ENCODE measurements at regions not wholly inside any gene's neighbourhood (a gene's known extent, or its start where the extent isn't known, plus 50 kb on each side); places are given as distances from the start of the nearest gene placed in this dataset.

DNA sequence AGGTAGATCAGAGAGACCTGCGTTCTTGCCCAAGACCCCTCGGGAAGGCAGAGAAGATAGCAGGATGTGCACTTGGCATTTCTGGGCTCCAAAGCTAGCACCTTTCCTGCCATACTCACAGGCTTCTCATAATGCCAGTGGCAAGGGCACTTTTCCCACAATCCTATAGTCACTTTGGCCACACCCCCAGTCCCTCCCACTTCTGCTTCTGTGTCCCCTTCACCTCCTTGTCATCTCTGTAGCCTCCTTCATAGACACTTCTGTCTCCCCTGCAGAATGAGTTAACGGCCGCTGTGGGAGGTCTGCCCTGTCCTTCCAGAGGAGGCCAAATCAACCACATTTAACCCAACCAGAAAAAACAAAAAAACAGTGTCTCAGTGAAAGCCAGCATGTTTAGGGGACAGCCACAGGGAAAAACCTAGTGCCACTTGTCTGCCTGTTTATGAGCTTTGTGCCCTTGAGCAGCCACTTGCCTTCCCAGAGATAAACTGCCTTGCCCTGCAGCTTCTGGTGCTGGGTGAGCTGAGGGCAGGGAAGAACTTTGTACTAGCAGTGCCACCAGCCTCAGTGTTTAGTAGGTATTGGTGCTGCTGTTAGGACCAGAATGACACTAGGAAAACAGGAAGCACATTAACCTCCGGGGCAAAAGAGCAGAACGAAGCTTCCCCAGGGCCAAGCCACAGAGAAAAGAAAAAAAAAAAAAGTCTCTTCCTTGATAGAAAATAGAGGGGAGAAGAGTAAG is 193.0 kb upstream of the PWP1 start:
- no peaks in the 10 kb centered on the region for H3K27me3 ChIP-seq (ENCODE audit: control insufficient read depth in 1 of 2, insufficient read depth in 2 of 2, low read length in 2 of 2)
- 66 to 72% methylated on average over 6 of the region's 6 CpGs for WGBS, 2 donors
- H3K36me3 ChIP-seq (ENCODE audit: control insufficient read depth in 2 of 2, insufficient read depth in 2 of 2, low read length in 1 of 2): no peaks in the 10 kb centered on the region
- peaks cover 0 to 2% of the 10 kb centered on the region in 2 donors for H3K4me1 ChIP-seq (ENCODE audit: control insufficient read depth in 2 of 2, insufficient read depth in 2 of 2, low read length in 1 of 2)
- no peaks in the 10 kb centered on the region for H3K9me3 ChIP-seq (ENCODE audit: control insufficient read depth in 2 of 2, insufficient read depth in 1 of 2, low read depth in 1 of 2, low read length in 1 of 2)
- H3K27ac ChIP-seq (ENCODE audit: low read depth in 2 of 2, low read length in 1 of 2): no peak overlapping the region
- no peak overlapping the region for H3K4me3 ChIP-seq (ENCODE audit: low read depth in 1 of 2, low read length in 2 of 2)

DNA sequence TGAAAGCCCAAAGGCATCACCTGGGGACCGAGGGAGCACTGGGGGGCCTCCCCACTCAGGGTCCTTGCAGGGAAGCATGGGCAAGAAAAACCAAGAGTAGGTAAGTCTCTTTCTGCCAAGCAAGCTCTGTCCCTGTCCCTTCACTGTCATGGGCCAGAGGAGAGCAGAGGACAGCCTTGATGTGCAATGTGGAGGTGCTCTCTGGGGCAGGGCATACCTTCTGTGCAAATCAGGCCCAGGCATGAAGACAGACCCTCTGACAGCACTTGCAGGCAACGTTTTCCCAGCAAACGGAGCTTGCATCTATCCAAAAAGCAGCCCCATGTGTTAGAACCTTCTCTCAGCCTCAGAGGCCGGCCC is 192.5 kb upstream of the PWP1 start:
- H3K27me3 ChIP-seq (ENCODE audit: control insufficient read depth in 1 of 2, insufficient read depth in 2 of 2, low read length in 2 of 2): no peaks in the 10 kb centered on the region
- peaks cover 0 to 2% of the 10 kb centered on the region in 2 donors for H3K4me1 ChIP-seq (ENCODE audit: control insufficient read depth in 2 of 2, insufficient read depth in 2 of 2, low read length in 1 of 2)
- H3K4me3 ChIP-seq (ENCODE audit: low read depth in 1 of 2, low read length in 2 of 2): no peak overlapping the region
- H3K9me3 ChIP-seq (ENCODE audit: control insufficient read depth in 2 of 2, insufficient read depth in 1 of 2, low read depth in 1 of 2, low read length in 1 of 2): no peaks in the 10 kb centered on the region
- no peak overlapping the region for H3K27ac ChIP-seq (ENCODE audit: low read depth in 2 of 2, low read length in 1 of 2)
- 68 to 74% methylated on average over 4 of the region's 4 CpGs for WGBS, 2 donors
- no peaks in the 10 kb centered on the region for H3K36me3 ChIP-seq (ENCODE audit: control insufficient read depth in 2 of 2, insufficient read depth in 2 of 2, low read length in 1 of 2)

GRCh38 chr12:107493666-107494065 is 191.9 kb upstream of the PWP1 start:
- WGBS, 2 donors: 61 to 65% methylated on average over 2 of the region's 2 CpGs
- no peak overlapping the region for H3K4me3 ChIP-seq (ENCODE audit: low read depth in 1 of 2, low read length in 2 of 2)

DNA sequence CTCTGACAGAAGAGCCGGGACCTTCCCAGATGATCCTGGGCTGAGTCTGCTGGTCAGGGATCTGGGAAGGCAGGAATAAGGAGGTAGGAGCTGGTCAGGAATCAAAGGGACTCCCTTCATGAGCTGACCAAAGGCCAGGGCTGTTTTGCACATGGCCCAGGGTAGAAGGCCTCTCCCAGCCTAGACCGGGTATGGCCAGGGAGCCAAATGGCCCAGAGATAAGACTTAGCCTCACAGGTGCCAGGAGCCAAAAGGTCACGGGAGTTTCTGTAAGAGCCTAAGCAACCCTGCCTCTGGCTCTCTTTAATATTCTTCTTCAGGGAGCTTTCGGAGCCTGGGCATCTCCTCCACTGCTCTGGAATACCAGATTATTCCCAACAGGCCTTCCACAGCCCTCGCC is 191.3 kb upstream of the PWP1 start:
- no peak overlapping the region for H3K27ac ChIP-seq (ENCODE audit: low read depth in 2 of 2, low read length in 1 of 2)
- WGBS, 2 donors: 82 to 87% methylated on average over 5 of the region's 5 CpGs
- H3K4me3 ChIP-seq (ENCODE audit: low read depth in 1 of 2, low read length in 2 of 2): no peak overlapping the region
- no peaks in the 10 kb centered on the region for H3K9me3 ChIP-seq (ENCODE audit: control insufficient read depth in 2 of 2, insufficient read depth in 1 of 2, low read depth in 1 of 2, low read length in 1 of 2)
- H3K27me3 ChIP-seq (ENCODE audit: control insufficient read depth in 1 of 2, insufficient read depth in 2 of 2, low read length in 2 of 2): no peaks in the 10 kb centered on the region
- no peaks in the 10 kb centered on the region for H3K36me3 ChIP-seq (ENCODE audit: control insufficient read depth in 2 of 2, insufficient read depth in 2 of 2, low read length in 1 of 2)
- peaks cover 0 to 2% of the 10 kb centered on the region in 2 donors for H3K4me1 ChIP-seq (ENCODE audit: control insufficient read depth in 2 of 2, insufficient read depth in 2 of 2, low read length in 1 of 2)

More at GRCh38 chr12:107493666-107494065, 191.9 kb upstream of the PWP1 start:
- Histone ChIP-seq H3K27ac (ENCODE audit: low read depth in 2 of 2, low read length in 1 of 2) (no peak overlapping the region), H3K4me1 (ENCODE audit: control insufficient read depth in 2 of 2, insufficient read depth in 2 of 2, low read length in 1 of 2) (peaks cover 0 to 2% of the 10 kb centered on the region in 2 donors), H3K9me3 (ENCODE audit: control insufficient read depth in 2 of 2, insufficient read depth in 1 of 2, low read depth in 1 of 2, low read length in 1 of 2) (no peaks in the 10 kb centered on the region), H3K27me3 (ENCODE audit: control insufficient read depth in 1 of 2, insufficient read depth in 2 of 2, low read length in 2 of 2) (no peaks in the 10 kb centered on the region), H3K36me3 (ENCODE audit: control insufficient read depth in 2 of 2, insufficient read depth in 2 of 2, low read length in 1 of 2) (no peaks in the 10 kb centered on the region)

DNA sequence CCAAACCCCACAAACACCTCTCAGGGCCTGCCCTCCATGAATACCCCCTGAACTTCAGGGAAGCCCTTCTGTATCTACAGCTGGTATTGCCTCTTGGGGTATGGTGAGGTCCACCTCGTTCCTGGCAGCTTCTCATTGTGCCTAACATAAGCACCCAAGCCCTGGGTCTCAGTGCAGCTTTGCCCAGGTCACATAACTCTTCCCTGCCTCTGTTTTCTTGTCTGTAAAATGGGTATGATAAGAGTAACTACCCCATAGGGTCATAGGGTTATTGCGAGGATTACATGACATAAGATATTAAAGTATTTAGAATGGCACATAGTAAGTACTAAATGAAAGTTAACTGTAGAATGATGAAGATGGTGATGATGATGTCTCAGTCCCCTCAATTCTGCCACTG is 190.0 kb upstream of the PWP1 start:
- Histone ChIP-seq H3K4me1 (ENCODE audit: control insufficient read depth in 2 of 2, insufficient read depth in 2 of 2, low read length in 1 of 2) (peaks cover 0 to 2% of the 10 kb centered on the region in 2 donors), H3K4me3 (ENCODE audit: low read depth in 1 of 2, low read length in 2 of 2) (no peak overlapping the region), H3K9me3 (ENCODE audit: control insufficient read depth in 2 of 2, insufficient read depth in 1 of 2, low read depth in 1 of 2, low read length in 1 of 2) (no peaks in the 10 kb centered on the region), H3K36me3 (ENCODE audit: control insufficient read depth in 2 of 2, insufficient read depth in 2 of 2, low read length in 1 of 2) (no peaks in the 10 kb centered on the region), H3K27me3 (ENCODE audit: control insufficient read depth in 1 of 2, insufficient read depth in 2 of 2, low read length in 2 of 2) (no peaks in the 10 kb centered on the region), H3K27ac (ENCODE audit: low read depth in 2 of 2, low read length in 1 of 2) (no peak overlapping the region)
- WGBS, 2 donors: 87 to 93% methylated on average over 2 of the region's 2 CpGs

DNA sequence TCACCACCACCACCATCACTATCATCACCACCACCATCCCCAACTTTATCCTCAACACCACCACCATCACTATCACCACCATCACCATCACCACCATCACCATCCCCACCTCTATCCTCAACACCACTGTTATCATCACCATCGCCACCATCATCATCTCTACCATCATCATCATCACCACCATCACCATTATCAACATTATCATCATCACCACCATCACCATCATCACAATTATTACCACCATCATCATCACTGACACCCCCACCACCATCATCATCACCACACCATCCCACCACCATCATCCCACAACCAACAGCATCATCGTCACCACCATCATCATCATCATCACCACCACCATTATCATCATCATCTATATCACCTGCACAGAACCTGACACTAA is 188.4 kb upstream of the PWP1 start:
- Histone ChIP-seq H3K9me3 (ENCODE audit: control insufficient read depth in 2 of 2, insufficient read depth in 1 of 2, low read depth in 1 of 2, low read length in 1 of 2) (no peaks in the 10 kb centered on the region), H3K27me3 (ENCODE audit: control insufficient read depth in 1 of 2, insufficient read depth in 2 of 2, low read length in 2 of 2) (no peaks in the 10 kb centered on the region), H3K4me1 (ENCODE audit: control insufficient read depth in 2 of 2, insufficient read depth in 2 of 2, low read length in 1 of 2) (peaks cover 0 to 2% of the 10 kb centered on the region in 2 donors), H3K36me3 (ENCODE audit: control insufficient read depth in 2 of 2, insufficient read depth in 2 of 2, low read length in 1 of 2) (no peaks in the 10 kb centered on the region), H3K27ac (ENCODE audit: low read depth in 2 of 2, low read length in 1 of 2) (no peak overlapping the region), H3K4me3 (ENCODE audit: low read depth in 1 of 2, low read length in 2 of 2) (no peak overlapping the region)
- WGBS, 2 donors: 97% methylated on average over 2 of the region's 2 CpGs

GRCh38 chr12:107500307-107500706 is 185.3 kb upstream of the PWP1 start:
- Histone ChIP-seq H3K4me1 (ENCODE audit: control insufficient read depth in 2 of 2, insufficient read depth in 2 of 2, low read length in 1 of 2) (no peaks in the 10 kb centered on the region), H3K36me3 (ENCODE audit: control insufficient read depth in 2 of 2, insufficient read depth in 2 of 2, low read length in 1 of 2) (no peaks in the 10 kb centered on the region), H3K27ac (ENCODE audit: low read depth in 2 of 2, low read length in 1 of 2) (no peak overlapping the region), H3K27me3 (ENCODE audit: control insufficient read depth in 1 of 2, insufficient read depth in 2 of 2, low read length in 2 of 2) (no peaks in the 10 kb centered on the region), H3K9me3 (ENCODE audit: control insufficient read depth in 2 of 2, insufficient read depth in 1 of 2, low read depth in 1 of 2, low read length in 1 of 2) (no peaks in the 10 kb centered on the region), H3K4me3 (ENCODE audit: low read depth in 1 of 2, low read length in 2 of 2) (no peak overlapping the region)
- 68 to 84% methylated on average over 6 of the region's 6 CpGs for WGBS, 2 donors

DNA sequence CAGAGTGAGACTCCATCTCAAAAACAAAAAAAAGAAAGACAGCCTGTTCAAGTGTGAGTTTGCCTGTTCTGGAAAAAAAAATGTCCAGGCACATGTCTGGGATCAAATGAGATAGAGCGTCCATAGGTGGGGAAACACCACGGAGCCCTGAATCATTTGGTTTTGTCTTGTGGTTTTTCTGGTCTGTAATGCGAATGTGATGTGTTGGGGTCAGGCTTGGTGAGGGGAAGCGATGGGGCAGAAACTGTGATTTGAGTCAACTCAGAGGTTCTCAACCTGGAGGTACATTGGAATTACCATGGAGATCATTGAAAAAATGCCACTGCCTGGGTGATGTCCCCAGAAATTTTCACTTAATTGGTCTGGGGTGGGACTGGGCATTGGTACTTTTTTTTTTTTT is 183.9 kb upstream of the PWP1 start:
- no peaks in the 10 kb centered on the region for H3K9me3 ChIP-seq (ENCODE audit: control insufficient read depth in 2 of 2, insufficient read depth in 1 of 2, low read depth in 1 of 2, low read length in 1 of 2)
- WGBS, 2 donors: 83 to 86% methylated on average over 4 of the region's 4 CpGs
- no peaks in the 10 kb centered on the region for H3K36me3 ChIP-seq (ENCODE audit: control insufficient read depth in 2 of 2, insufficient read depth in 2 of 2, low read length in 1 of 2)
- no peak overlapping the region for H3K27ac ChIP-seq (ENCODE audit: low read depth in 2 of 2, low read length in 1 of 2)
- no peak overlapping the region for H3K4me3 ChIP-seq (ENCODE audit: low read depth in 1 of 2, low read length in 2 of 2)
- no peaks in the 10 kb centered on the region for H3K4me1 ChIP-seq (ENCODE audit: control insufficient read depth in 2 of 2, insufficient read depth in 2 of 2, low read length in 1 of 2)
- H3K27me3 ChIP-seq (ENCODE audit: control insufficient read depth in 1 of 2, insufficient read depth in 2 of 2, low read length in 2 of 2): no peaks in the 10 kb centered on the region

DNA sequence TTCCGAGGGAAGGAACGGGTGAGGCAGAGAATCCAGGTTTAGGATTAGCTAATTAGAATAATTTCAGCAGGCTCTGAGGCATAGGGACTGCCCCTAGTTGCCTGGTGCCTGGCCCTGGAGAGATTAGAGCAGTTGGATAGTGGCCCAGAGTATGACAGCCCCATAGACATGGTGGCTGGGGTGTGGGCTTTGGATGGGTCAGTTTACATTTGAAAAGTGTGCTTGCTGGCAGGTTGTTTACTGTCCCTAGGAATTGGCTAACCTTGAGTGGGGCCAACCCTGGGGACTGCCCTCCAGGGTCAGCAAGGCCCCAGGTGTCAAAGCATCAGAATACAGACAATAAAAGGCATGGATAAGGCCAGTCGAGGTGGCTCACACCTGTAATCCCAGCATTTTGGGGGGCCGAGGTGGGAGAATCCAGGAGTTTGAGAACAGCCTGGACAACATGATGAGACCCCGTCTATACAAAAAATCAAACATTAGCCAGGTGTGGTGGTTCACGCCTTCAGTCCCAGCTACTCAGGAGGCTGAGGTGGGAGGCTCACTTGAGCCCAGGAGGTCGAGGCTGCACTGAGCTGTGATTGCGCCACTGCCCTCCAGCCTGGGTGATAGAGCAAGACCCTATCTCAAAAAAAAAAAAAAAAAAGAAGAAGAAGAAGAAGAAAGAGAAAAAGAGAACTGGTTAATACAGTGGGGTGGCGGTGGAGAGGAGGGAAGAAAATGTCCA is 182.3 kb upstream of the PWP1 start:
- Histone ChIP-seq H3K4me3 (ENCODE audit: low read depth in 1 of 2, low read length in 2 of 2) (no peak overlapping the region), H3K4me1 (ENCODE audit: control insufficient read depth in 2 of 2, insufficient read depth in 2 of 2, low read length in 1 of 2) (no peaks in the 10 kb centered on the region), H3K27ac (ENCODE audit: low read depth in 2 of 2, low read length in 1 of 2) (no peak overlapping the region), H3K27me3 (ENCODE audit: control insufficient read depth in 1 of 2, insufficient read depth in 2 of 2, low read length in 2 of 2) (no peaks in the 10 kb centered on the region), H3K9me3 (ENCODE audit: control insufficient read depth in 2 of 2, insufficient read depth in 1 of 2, low read depth in 1 of 2, low read length in 1 of 2) (no peaks in the 10 kb centered on the region), H3K36me3 (ENCODE audit: control insufficient read depth in 2 of 2, insufficient read depth in 2 of 2, low read length in 1 of 2) (no peaks in the 10 kb centered on the region)
- WGBS, 2 donors: 88 to 89% methylated on average over 9 of the region's 9 CpGs
